CD14-positive monocyte (primary cell): ENCODE measurements at regions not wholly inside any gene's neighbourhood (a gene's known extent, or its start where the extent isn't known, plus 50 kb on each side); places are given as distances from the start of the nearest gene placed in this dataset.

Experiments used
- DNase-seq, 3 donors: peaks; one replicate each; pipeline ENCODE4 v3.0.0-alpha.2; 2011 to 2022
- H2AFZ ChIP-seq: 2 replicates; pipeline ENCODE4 v1.6.0; 2012; ENCODE audit warnings: mild to moderate bottlenecking, low read depth, low read length, inconsistent platforms; ENCODE audit not compliant: insufficient read depth, poor library complexity, severe bottlenecking
- H3K27ac ChIP-seq, 2 donors: 1 replicate in 1 of 2; 2 replicates in 1 of 2; pipeline ENCODE4 v1.5.1; 2012 to 2013; ENCODE audit warnings: low read length in 2 of 2, control low read depth in 1 of 2, inconsistent platforms in 1 of 2, low read depth in 1 of 2, mild to moderate bottlenecking in 1 of 2
- H3K27me3 ChIP-seq, 2 donors: one replicate each; pipeline versions ENCODE4 v1.6.0 to v1.6.1; 2011 to 2013; ENCODE audit warnings: low read length in 2 of 2; ENCODE audit not compliant: control insufficient read depth in 2 of 2, insufficient read depth in 2 of 2
- H3K36me3 ChIP-seq, 2 donors: replicated peaks in 1 of 2; 1 replicate in 1 of 2; 2 replicates in 1 of 2; pipeline versions ENCODE4 v1.5.1 to v1.6.1; 2012 to 2013; ENCODE audit warnings: low read length in 2 of 2, control low read depth in 1 of 2, inconsistent platforms in 1 of 2, mild to moderate bottlenecking in 1 of 2; ENCODE audit not compliant: insufficient read depth in 2 of 2, control insufficient read depth in 1 of 2
- H3K4me1 ChIP-seq, 2 donors: 1 replicate in 1 of 2; 2 replicates in 1 of 2; pipeline versions ENCODE4 v1.5.1 to v1.6.1; 2012 to 2013; ENCODE audit warnings: low read length in 2 of 2, control low read depth in 1 of 2, inconsistent platforms in 1 of 2, mild to moderate bottlenecking in 1 of 2, moderate library complexity in 1 of 2; ENCODE audit not compliant: insufficient read depth in 2 of 2, control insufficient read depth in 1 of 2
- H3K4me2 ChIP-seq: replicated peaks from 2 replicates; pipeline ENCODE3; 2012; ENCODE audit warnings: low read length, moderate library complexity, mild to moderate bottlenecking; ENCODE audit not compliant: poor library complexity, severe bottlenecking; ENCODE audit errors: extremely low read depth
- H3K4me3 ChIP-seq, 3 experiments: fragments of 200-600 bp in 1 of 3; sonication (generic) in 1 of 3; replicated peaks in 1 of 3; 1 replicate in 2 of 3; 2 replicates in 1 of 3; pipeline ENCODE4 v1.5.1; 2011 to 2013; ENCODE audit warnings: low read length in 3 of 3, mild to moderate bottlenecking in 3 of 3, control low read depth in 2 of 3, low read depth in 2 of 3, inconsistent platforms in 1 of 3, moderate library complexity in 1 of 3
- H3K79me2 ChIP-seq: 2 replicates; pipeline ENCODE4 v1.6.0; 2012; ENCODE audit warnings: mild to moderate bottlenecking, control low read depth, inconsistent platforms, low read length, moderate library complexity; ENCODE audit not compliant: insufficient read depth
- H3K9ac ChIP-seq: 2 replicates; pipeline ENCODE4 v1.6.0; 2017; ENCODE audit warnings: low read length, mild to moderate bottlenecking; ENCODE audit not compliant: insufficient read depth, poor library complexity, severe bottlenecking
- H3K9me3 ChIP-seq, 2 donors: replicated peaks in 1 of 2; 1 replicate in 1 of 2; 2 replicates in 1 of 2; pipeline versions ENCODE4 v1.5.1 to v1.6.1; 2012 to 2013; ENCODE audit warnings: low read length in 2 of 2, control low read depth in 1 of 2; ENCODE audit not compliant: control insufficient read depth in 1 of 2, insufficient read depth in 1 of 2
- H4K20me1 ChIP-seq: 2 replicates; pipeline ENCODE4 v1.6.0; 2012; ENCODE audit warnings: mild to moderate bottlenecking, low read length, control low read depth, moderate library complexity; ENCODE audit not compliant: insufficient read depth
- H3K27ac Mint-ChIP-seq, 7 donors: one replicate each; pipeline ENCODE4 v1.8.0; 2020; ENCODE audit warnings: mild to moderate bottlenecking in 7 of 7, mixed read lengths in 7 of 7, moderate library complexity in 6 of 7, inconsistent platforms in 2 of 7
- H3K27me3 Mint-ChIP-seq, 3 donors: one replicate each; pipeline ENCODE4 v1.8.0; 2021 to 2022; ENCODE audit warnings: low read depth in 3 of 3, mild to moderate bottlenecking in 3 of 3, mixed read lengths in 3 of 3, moderate library complexity in 3 of 3, inconsistent platforms in 1 of 3
- H3K36me3 Mint-ChIP-seq, 2 donors: one replicate each; pipeline ENCODE4 v1.8.0; 2020; ENCODE audit warnings: mixed read lengths in 2 of 2, inconsistent platforms in 1 of 2, mild to moderate bottlenecking in 1 of 2
- H3K4me1 Mint-ChIP-seq: one replicate; pipeline ENCODE4 v1.8.0; 2020; ENCODE audit warnings: mild to moderate bottlenecking, mixed read lengths
- H3K4me3 Mint-ChIP-seq, 2 donors: one replicate each; pipeline ENCODE4 v1.8.0; 2020; ENCODE audit warnings: mild to moderate bottlenecking in 2 of 2, mixed read lengths in 2 of 2, moderate library complexity in 1 of 2
- H3K9me3 Mint-ChIP-seq, 7 donors: one replicate each; pipeline ENCODE4 v1.8.0; 2020 to 2022; ENCODE audit warnings: mixed read lengths in 7 of 7, mild to moderate bottlenecking in 6 of 7, moderate library complexity in 6 of 7, inconsistent platforms in 2 of 7
- WGBS: methylation state at CpG from one replicate; pipeline ENCODE4 v1.1.5; 2013; ENCODE audit warnings: missing lambda C conversion rate; ENCODE audit not compliant: insufficient coverage; 5-methylcytosine and 5-hydroxymethylcytosine counted together
- intact Hi-C, 2 donors: fragments of 100-400 bp; cut with micrococcal nuclease; formaldehyde crosslinking; loops; one replicate each; pipeline versions ENCODE4 v1.15.0 to v1.15.1; 2023
- TF ChIP-seq, protein P1 (sequence below): fragments of 200-600 bp; IDR thresholded peaks from one replicate; pipeline ENCODE4 v1.8.0; 2022; ENCODE audit warnings: antibody characterized with exemption, mild to moderate bottlenecking

DNA sequence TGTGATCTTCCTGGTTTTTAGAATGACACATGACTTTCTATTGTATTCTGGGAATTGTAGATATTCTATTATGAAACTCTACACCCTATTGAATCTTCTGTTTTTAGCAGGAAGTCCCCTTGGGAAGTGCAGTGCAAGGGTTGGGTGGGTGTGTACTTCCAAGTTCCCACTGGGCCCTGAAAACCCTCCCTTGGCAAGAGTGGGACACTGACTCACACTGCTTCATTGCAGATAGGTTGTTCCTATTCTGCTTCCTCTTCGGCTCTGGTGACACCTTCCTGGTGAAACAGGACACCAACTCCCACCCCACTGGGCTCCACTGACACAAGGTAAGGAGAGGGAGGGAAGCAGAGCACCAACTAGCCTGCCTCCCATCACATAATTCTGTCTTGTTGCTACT is 121.8 kb downstream of the KCTD12 start:
- Histone ChIP-seq H3K4me3 (peak overlapping the region in 1 of 3 experiments; percentile 54), H3K27ac (peak overlapping the region; percentile 78 to 80), H3K79me2 (no peaks in the 10 kb centered on the region), H3K4me2 (peak overlapping the region; percentile 48), H3K27me3 (no peaks in the 10 kb centered on the region), H3K9me3 (no peaks in the 10 kb centered on the region), H3K36me3 (no peaks in the 10 kb centered on the region), H3K9ac (no peak overlapping the region), H2AFZ (no peak overlapping the region), H4K20me1 (no peaks in the 10 kb centered on the region), H3K4me1 (peaks cover 35 to 43% of the 10 kb centered on the region in 2 donors)
- Mint-ChIP-seq H3K36me3 (no peaks in the 10 kb centered on the region), H3K4me1 (peaks cover 29% of the 10 kb centered on the region), H3K27ac (peak overlapping the region; percentile 81 to 94 (median 90)), H3K9me3 (peaks cover 0 to 4% (median 0%) of the 10 kb centered on the region in 7 donors), H3K27me3 (peaks cover 0 to 4% (median 0%) of the 10 kb centered on the region in 3 donors), H3K4me3 (peak overlapping the region; percentile 48 to 73)
- no CpG with 5 or more reads among the region's 1 CpG for WGBS
- intact Hi-C loops = no loop called here
- TF ChIP-seq, protein P1, sequence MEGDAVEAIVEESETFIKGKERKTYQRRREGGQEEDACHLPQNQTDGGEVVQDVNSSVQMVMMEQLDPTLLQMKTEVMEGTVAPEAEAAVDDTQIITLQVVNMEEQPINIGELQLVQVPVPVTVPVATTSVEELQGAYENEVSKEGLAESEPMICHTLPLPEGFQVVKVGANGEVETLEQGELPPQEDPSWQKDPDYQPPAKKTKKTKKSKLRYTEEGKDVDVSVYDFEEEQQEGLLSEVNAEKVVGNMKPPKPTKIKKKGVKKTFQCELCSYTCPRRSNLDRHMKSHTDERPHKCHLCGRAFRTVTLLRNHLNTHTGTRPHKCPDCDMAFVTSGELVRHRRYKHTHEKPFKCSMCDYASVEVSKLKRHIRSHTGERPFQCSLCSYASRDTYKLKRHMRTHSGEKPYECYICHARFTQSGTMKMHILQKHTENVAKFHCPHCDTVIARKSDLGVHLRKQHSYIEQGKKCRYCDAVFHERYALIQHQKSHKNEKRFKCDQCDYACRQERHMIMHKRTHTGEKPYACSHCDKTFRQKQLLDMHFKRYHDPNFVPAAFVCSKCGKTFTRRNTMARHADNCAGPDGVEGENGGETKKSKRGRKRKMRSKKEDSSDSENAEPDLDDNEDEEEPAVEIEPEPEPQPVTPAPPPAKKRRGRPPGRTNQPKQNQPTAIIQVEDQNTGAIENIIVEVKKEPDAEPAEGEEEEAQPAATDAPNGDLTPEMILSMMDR = no peak
- DNase-seq = peak; percentile 73 to 89 (median 83)

DNA sequence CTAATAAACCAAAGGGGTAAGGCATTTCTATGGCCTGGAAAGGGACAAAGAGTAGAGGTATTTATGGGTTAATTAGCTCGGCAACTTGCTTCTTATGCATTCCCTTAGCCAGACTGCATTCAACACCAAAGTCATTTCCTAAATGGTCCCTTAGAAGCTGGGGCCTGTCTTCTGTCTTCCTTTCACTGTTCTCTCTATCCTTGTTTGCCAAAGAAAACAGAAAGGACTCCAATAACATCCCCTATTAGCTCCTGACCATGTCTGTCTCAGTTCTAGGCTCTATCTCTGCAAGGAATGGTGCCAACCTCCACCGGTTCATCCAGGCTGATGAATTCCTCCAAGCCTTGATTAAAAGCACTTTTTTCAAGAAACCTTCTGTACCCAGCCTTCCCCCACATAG is 123.5 kb downstream of the KCTD12 start:
- WGBS = 100% methylated on average over 1 of the region's 2 CpGs
- no peak overlapping the region for H3K4me3 ChIP-seq
- Mint-ChIP-seq H3K4me3 (no peak overlapping the region), H3K27ac (no peak overlapping the region), H3K9me3 (peaks cover 0 to 4% (median 0%) of the 10 kb centered on the region in 7 donors), H3K36me3 (no peaks in the 10 kb centered on the region), H3K4me1 (peaks cover 22% of the 10 kb centered on the region), H3K27me3 (peaks cover 0 to 4% (median 0%) of the 10 kb centered on the region in 3 donors)
- intact Hi-C loops = no loop called here
- TF ChIP-seq, protein P1 = no peak
- no peak for DNase-seq
- no peak overlapping the region for H2AFZ ChIP-seq
- H3K27me3 ChIP-seq = no peaks in the 10 kb centered on the region
- H3K36me3 ChIP-seq = no peaks in the 10 kb centered on the region
- peak overlapping the region in 1 of 2 donors; percentile 78 for H3K27ac ChIP-seq
- no peak overlapping the region for H3K4me2 ChIP-seq
- no peaks in the 10 kb centered on the region for H3K9me3 ChIP-seq
- H4K20me1 ChIP-seq = no peaks in the 10 kb centered on the region
- H3K9ac ChIP-seq = no peak overlapping the region
- no peaks in the 10 kb centered on the region for H3K79me2 ChIP-seq
- H3K4me1 ChIP-seq = peaks cover 31 to 39% of the 10 kb centered on the region in 2 donors
